ENCODE measurements at regions not wholly inside any gene's neighbourhood (a gene's known extent, or its start where the extent isn't known, plus 50 kb on each side); places are given as distances from the start of the nearest gene placed in this dataset.

DNA sequence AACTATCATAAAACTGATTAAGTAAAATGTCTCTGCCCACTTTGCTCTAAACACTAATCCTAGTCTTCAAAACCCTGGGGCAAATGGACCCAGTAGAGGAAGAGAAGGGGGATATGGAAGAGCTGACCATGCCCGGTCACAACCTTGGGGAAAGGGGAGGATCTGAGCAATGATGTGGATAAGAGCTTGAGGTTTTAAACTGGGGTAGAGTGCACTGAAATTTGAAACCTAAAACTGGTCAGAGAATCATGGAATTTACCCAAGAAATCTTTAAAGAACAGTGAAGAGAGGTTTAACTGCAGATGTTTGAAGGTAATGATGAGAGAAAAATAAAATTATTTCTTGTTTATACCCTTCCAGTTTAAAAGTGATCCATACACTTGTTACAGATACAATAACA, 110.8 kb downstream of the MRPS30 start:
- H3K9me3 ChIP-seq, result peaks cover 0 to 8% (median 0%) of the 10 kb centered on the region in 11 donors
- DNase-seq, result no peak
- no peak overlapping the region for H3K27ac ChIP-seq
- H3K27me3 ChIP-seq, result no peaks in the 10 kb centered on the region
- WGBS, 2 donors, result 68 to 70% methylated on average over 1 of the region's 1 CpG
- TF ChIP-seq, protein P1, sequence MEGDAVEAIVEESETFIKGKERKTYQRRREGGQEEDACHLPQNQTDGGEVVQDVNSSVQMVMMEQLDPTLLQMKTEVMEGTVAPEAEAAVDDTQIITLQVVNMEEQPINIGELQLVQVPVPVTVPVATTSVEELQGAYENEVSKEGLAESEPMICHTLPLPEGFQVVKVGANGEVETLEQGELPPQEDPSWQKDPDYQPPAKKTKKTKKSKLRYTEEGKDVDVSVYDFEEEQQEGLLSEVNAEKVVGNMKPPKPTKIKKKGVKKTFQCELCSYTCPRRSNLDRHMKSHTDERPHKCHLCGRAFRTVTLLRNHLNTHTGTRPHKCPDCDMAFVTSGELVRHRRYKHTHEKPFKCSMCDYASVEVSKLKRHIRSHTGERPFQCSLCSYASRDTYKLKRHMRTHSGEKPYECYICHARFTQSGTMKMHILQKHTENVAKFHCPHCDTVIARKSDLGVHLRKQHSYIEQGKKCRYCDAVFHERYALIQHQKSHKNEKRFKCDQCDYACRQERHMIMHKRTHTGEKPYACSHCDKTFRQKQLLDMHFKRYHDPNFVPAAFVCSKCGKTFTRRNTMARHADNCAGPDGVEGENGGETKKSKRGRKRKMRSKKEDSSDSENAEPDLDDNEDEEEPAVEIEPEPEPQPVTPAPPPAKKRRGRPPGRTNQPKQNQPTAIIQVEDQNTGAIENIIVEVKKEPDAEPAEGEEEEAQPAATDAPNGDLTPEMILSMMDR (IDR thresholded peaks at IDR 0.05), result no peak
- H3K36me3 ChIP-seq, result no peaks in the 10 kb centered on the region
- intact Hi-C loops (cut with DNase I), result no loop called here
- no peak overlapping the region for H3K4me3 ChIP-seq
- H3K4me1 ChIP-seq, result no peaks in the 10 kb centered on the region
- ATAC-seq, result no peak

DNA sequence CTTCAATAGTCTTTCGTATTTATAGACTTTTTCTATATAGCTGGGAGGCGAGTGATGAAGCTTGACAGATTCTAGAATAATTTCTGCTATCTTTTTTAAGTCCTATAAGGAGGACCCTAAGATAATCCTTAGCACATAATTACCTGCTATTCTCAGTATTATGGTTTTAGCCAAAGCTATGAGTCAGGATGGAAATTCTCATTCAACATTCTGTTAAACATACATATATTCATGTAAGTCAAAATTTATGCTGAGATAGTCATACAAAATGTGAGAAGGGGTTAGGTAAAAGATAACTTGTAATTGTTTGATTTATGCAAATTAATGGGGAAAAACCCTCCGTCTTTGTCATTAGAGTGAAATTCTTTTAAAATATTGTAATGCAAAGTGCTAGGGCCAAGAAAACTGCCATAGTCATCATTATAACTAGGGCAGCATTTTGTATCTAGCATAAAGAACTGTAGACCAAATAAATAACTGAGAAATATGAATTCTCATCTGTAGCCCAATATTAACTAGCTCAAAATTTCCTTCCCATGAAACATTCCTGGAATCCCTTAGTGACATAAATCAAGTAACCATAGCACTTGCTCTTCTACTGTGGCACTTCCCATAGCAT, 118.5 kb downstream of the MRPS30 start:
- 83 to 86% methylated on average over 3 of the region's 3 CpGs for WGBS, 2 donors

DNA sequence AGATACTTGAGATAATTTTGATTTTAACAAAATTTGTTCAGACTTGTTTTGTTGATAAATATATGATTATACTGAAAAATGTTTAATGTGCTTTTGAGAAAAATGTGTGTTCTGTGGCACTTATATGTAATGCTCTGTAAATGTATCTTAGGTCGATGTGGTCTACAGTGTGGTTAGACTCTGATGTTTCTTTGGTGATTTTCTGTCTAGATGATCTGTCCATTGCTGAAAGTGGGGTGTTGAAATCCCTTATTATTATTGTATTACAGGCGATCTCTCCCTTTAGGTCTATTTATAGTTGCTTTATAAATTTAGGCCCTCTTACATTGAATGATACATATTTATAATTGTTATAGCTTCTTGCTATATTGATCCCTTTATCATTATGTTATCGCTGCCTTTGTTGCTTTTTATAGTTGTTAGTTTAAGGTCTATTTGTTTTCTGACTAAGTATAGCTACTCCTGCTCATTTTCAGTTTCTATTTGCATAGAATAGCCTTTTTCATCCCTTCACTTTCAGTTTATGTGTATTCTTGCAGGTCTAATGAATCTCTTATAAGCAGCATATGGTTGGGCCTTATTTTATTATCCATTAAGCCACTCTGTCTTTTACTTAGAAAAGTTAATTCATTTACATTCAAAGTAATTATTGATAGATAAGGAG, 124.3 kb downstream of the MRPS30 start:
- WGBS, 2 donors, result 74 to 82% methylated on average over 3 of the region's 3 CpGs
- no peak for ATAC-seq
- intact Hi-C loops (cut with DNase I), result no loop called here

More for the DNA sequence above, 118.5 kb downstream of the MRPS30 start:
- Histone ChIP-seq H3K27ac (no peak overlapping the region), H3K4me3 (no peak overlapping the region), H3K27me3 (no peaks in the 10 kb centered on the region), H3K36me3 (no peaks in the 10 kb centered on the region), H3K4me1 (no peaks in the 10 kb centered on the region), H3K9me3 (peaks cover 0 to 7% (median 0%) of the 10 kb centered on the region in 11 donors)
- no peak for DNase-seq
- intact Hi-C loops (cut with DNase I), result no loop called here
- TF ChIP-seq, protein P1 (IDR thresholded peaks at IDR 0.05), result no peak
- no peak for ATAC-seq

DNA sequence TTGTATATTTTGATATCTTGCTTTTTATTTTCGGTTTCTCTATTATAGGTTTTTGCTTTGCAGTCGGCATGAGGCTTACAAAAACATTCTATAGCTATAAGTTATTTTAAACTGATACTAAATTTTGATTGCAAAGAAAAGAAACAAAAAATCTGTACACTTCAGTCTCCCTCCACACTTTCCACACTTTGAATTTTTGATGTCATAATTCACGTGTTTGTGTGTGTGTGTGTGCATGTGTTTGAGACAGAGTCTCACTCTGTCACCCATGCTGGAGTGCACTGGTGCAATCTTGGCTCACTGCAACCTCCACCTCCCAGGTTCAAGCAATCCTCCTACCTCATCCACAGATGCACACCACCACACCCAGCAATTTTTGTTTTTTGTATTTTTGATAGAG, 124.9 kb downstream of the MRPS30 start:
- H3K9me3 ChIP-seq, result peaks cover 0 to 19% (median 0%) of the 10 kb centered on the region in 11 donors
- H3K27ac ChIP-seq, result no peak overlapping the region
- no peaks in the 10 kb centered on the region for H3K36me3 ChIP-seq
- 78 to 81% methylated on average over 3 of the region's 3 CpGs for WGBS, 2 donors
- DNase-seq (no peak), ATAC-seq (no peak)
- TF ChIP-seq, protein P1 (IDR thresholded peaks at IDR 0.05), result no peak
- H3K4me3 ChIP-seq, result no peak overlapping the region
- no peaks in the 10 kb centered on the region for H3K4me1 ChIP-seq
- intact Hi-C loops (cut with DNase I), result no loop called here
- H3K27me3 ChIP-seq, result no peaks in the 10 kb centered on the region

More for the DNA sequence above, 124.3 kb downstream of the MRPS30 start:
- Histone ChIP-seq H3K27me3 (no peaks in the 10 kb centered on the region), H3K27ac (no peak overlapping the region), H3K36me3 (no peaks in the 10 kb centered on the region), H3K9me3 (peaks cover 0 to 19% (median 0%) of the 10 kb centered on the region in 11 donors), H3K4me3 (no peak overlapping the region), H3K4me1 (no peaks in the 10 kb centered on the region)
- no peak for DNase-seq
- TF ChIP-seq, protein P1 (IDR thresholded peaks at IDR 0.05), result no peak

All from heart right ventricle (tissue), 16 donors.